ENCODE measurements at regions not wholly inside any gene's neighbourhood (a gene's known extent, or its start where the extent isn't known, plus 50 kb on each side); places are given as distances from the start of the nearest gene placed in this dataset.
A peak's percentile ranks its signal among the peaks of the same experiment; 100 is the strongest.
"Not testable (repeated sequence)": the region's sequence is repeated elsewhere in the genome, so short reads cannot be mapped to it uniquely, and the experiment has no call there.

DNA sequence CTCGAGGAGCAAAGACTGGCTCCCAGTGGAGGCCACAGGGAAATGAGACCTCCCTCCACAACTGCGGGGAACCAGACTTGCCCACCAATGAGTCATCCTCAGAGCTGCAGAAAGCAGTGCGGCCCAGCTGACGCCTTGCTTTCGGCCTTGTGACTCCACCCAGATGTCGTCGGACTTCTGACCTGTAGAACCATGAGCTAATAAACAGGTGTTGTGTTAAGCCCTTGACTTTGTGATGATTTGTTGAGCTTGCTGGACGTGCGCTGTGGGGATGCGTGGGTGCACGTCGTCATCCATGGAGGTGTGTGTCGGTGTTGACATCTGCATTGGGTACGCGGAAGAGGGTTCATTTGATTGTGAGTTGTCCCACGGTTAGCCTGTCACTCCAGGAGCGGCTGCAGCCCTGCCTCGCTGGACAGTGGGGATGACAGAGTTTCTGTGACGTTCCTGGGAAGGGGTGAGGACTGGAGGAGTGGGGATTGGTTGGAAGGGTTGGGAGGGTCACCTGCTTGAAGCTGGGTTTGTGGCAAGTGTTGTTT, 154.1 kb downstream of the SH3BP4 start:
- DNase-seq (ENCODE audit: low spot score) = no peak

- DNase-seq (ENCODE audit: low spot score) = peak; percentile 77
Measured at GRCh38 chr2:235106874-235107639, 155.2 kb downstream of the SH3BP4 start.

DNA sequence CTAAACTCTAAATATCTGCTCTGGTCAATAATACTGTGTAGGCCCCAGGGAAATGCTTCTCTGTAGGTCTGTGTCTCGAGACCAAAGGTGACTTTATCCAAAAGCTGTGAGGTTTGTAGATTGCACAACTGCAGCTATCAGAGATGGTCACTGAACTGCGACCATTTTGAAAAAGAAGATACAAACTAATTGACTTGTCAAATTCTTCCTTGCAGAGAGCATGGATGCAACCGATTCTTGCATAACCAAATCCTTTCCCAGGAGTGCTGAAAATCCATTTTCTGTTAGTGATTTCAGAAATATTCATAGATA, 155.8 kb downstream of the SH3BP4 start:
- DNase-seq (ENCODE audit: low spot score) = no peak

- not testable (repeated sequence) for DNase-seq (ENCODE audit: low spot score)
Measured at GRCh38 chr2:235109561-235109960, 157.7 kb downstream of the SH3BP4 start.

- DNase-seq (ENCODE audit: low spot score) = no peak
Measured at GRCh38 chr2:235112365-235112764, 160.5 kb downstream of the SH3BP4 start.

DNA sequence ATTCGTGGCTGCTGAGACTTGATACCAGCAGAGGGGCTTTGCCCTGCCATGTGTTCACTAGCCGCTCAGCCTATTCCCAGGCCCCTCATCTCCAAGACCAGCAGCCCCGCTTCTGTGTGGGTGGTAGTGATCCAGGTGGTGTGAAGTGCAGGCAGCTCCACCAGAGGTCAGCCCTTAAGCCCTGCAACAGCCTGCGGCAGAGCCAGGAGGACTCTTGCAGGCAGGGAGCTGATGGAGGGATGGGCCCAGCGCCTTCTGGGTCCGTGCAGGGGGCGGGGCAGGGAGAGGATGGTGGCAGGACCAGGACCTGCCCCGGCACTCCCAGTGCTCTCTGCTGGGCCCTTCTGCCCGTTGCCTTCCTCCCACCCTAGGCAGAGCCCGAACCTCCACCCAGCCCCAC, 162.0 kb downstream of the SH3BP4 start:
- DNase-seq (ENCODE audit: low spot score) = no peak

GRCh38 chr2:235114286-235114685, 162.5 kb downstream of the SH3BP4 start:
- no peak for DNase-seq (ENCODE audit: low spot score)

DNA sequence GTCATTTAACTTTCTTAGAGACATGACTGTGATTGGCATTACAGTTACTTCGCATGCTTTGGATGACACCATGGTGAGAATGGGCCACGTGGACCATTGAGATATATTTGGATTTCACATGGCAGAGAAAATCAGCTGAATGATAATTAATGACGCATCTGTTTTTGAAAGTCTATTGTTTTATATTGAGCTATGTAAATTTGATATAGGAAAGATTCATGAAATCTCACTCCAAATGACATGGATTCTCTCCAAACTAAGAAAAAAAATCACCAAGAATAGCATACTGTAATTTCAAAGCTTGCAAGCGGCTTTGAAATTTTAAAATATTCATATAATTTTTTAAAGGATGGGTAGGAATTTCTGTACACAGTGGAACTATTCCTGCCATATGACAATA, 163.7 kb downstream of the SH3BP4 start:
- DNase-seq (ENCODE audit: low spot score) = no peak

- DNase-seq (ENCODE audit: low spot score) = peak; percentile 58
Measured at GRCh38 chr2:235116885-235117492, 165.2 kb downstream of the SH3BP4 start.

- no peak for DNase-seq (ENCODE audit: low spot score)
Measured at GRCh38 chr2:235126768-235127167, 175.0 kb downstream of the SH3BP4 start.

GRCh38 chr2:235127931-235128330, 176.1 kb downstream of the SH3BP4 start:
- DNase-seq (ENCODE audit: low spot score) = no peak

- DNase-seq (ENCODE audit: low spot score) = no peak
Measured at GRCh38 chr2:235129850-235130249, 178.0 kb downstream of the SH3BP4 start.

- no peak for DNase-seq (ENCODE audit: low spot score)
Measured at GRCh38 chr2:235131334-235132305, 179.8 kb downstream of the SH3BP4 start.

- DNase-seq (ENCODE audit: low spot score) = no peak
Measured at GRCh38 chr2:235132651-235133050, 180.8 kb downstream of the SH3BP4 start.

GRCh38 chr2:235133837-235134236, 182.0 kb downstream of the SH3BP4 start:
- no peak for DNase-seq (ENCODE audit: low spot score)

DNA sequence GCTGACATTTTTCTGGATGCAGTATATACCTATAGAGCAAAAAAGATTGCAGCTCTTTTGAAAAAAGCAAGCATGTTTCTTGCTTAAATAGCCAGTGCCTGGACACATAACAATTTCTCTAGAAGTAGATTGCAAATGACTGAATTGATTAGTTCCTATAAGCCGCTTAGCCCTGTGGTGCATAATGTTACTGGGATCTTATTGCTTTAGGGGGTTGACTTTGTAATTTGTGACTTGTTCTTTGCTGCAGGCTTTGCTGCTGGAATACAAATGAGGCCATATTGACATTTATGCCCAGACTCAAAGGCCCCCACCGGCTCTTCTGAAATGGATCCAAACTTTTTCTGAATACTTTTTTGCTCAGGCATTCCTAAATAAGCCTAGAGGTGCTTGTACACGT, 182.6 kb downstream of the SH3BP4 start:
- no peak for DNase-seq (ENCODE audit: low spot score)

GRCh38 chr2:235135195-235135965, 183.6 kb downstream of the SH3BP4 start:
- no peak for DNase-seq (ENCODE audit: low spot score)

DNA sequence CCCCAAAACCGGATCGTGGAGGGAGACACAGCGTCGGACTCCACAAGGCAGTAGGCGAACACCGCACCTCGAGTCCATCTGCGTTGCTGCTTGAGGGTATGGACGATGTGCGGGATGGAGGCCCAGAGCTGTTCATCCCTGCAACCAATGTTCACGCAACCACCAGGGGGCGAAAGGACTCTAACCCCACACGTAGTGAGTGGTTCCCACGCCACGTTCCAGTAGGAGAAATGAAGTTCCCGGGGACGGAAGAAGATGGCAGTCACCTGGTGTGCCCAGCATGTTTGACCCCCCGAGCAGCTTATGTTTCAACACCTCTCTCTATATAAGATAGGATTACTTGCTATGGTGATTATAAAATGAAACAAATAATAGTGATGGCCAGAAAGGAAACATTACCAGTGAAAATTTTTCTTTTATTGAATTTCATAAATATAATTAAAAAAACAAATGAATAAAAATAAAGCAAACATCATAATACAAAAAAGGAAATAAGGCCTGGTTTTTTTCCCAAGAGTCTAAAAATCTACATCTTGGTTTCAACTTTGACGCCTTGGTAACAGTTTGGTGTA, 184.3 kb downstream of the SH3BP4 start:
- DNase-seq (ENCODE audit: low spot score) = peak; percentile 78

GRCh38 chr2:235138339-235138738, 186.5 kb downstream of the SH3BP4 start:
- DNase-seq (ENCODE audit: low spot score) = no peak

- no peak for DNase-seq (ENCODE audit: low spot score)
Measured at GRCh38 chr2:235139956-235140800, 188.4 kb downstream of the SH3BP4 start.

DNA sequence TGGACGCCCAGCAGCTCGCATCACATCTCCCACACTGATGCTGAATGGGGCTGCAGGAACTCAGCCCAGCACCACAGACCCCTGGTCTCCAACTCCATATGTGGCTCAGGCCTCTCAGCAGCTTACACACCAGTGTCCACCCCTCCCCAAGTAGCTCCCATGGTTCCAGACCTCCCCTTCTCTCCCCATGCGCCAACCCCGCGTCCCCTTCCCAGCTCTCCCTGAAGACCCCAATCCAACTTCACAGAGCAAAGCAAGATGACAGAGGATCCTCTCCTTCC, 188.9 kb downstream of the SH3BP4 start:
- DNase-seq (ENCODE audit: low spot score) = no peak

Measured in kidney tubule cell (primary cell).